ENCODE measurements at regions not wholly inside any gene's neighbourhood (a gene's known extent, or its start where the extent isn't known, plus 50 kb on each side); places are given as distances from the start of the nearest gene placed in this dataset.

DNA sequence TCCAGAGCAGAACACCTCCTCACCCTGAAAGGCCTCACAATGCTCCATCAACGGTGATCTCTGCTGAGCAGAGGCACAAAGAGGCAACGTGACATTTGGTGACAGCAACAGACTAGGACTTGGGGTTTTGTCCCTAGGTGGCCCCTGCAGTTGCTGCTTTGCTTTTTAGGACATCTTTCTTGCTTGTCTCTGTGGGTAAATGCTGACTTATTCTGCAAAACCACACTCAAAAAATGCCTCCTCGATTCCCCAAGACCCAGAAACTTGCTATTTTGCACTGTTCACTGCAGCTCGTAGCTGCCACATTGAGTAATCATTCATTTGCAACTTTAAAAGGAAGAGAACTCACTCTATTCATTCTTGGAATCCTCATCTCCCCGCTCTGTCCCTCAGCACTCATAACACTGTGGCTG is 209.9 kb downstream of the LY86 start:
- TF ChIP-seq, protein P1, sequence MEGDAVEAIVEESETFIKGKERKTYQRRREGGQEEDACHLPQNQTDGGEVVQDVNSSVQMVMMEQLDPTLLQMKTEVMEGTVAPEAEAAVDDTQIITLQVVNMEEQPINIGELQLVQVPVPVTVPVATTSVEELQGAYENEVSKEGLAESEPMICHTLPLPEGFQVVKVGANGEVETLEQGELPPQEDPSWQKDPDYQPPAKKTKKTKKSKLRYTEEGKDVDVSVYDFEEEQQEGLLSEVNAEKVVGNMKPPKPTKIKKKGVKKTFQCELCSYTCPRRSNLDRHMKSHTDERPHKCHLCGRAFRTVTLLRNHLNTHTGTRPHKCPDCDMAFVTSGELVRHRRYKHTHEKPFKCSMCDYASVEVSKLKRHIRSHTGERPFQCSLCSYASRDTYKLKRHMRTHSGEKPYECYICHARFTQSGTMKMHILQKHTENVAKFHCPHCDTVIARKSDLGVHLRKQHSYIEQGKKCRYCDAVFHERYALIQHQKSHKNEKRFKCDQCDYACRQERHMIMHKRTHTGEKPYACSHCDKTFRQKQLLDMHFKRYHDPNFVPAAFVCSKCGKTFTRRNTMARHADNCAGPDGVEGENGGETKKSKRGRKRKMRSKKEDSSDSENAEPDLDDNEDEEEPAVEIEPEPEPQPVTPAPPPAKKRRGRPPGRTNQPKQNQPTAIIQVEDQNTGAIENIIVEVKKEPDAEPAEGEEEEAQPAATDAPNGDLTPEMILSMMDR (IDR thresholded peaks at IDR 0.05; ENCODE audit: low read depth, low read length) = no peak
- no peak for DNase-seq (ENCODE audit: low read depth in 2 of 2)
- no peak overlapping the region for H3K4me3 ChIP-seq (replicated peaks in 1 of 2; ENCODE audit: low read depth in 2 of 2, low read length in 2 of 2)

DNA sequence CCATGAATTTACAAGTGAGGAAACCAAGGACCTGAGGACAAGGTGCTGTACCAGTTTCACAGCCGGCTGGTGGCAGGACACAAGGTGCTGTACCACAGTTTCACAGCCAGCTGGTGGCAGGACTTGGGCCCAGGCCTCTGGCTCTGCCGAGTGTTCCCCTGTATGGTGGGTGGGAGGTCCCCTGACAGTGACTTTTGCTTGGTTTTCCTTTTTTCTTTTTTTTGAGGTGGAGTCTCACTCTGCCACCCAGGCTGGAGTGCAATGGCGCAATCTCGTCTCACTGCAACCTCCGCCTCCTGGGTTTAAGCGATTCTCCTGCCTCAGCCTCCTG is 212.4 kb downstream of the LY86 start:
- H3K4me3 ChIP-seq (replicated peaks in 1 of 2; ENCODE audit: low read depth in 2 of 2, low read length in 2 of 2) = no peak overlapping the region
- TF ChIP-seq, protein P1 (IDR thresholded peaks at IDR 0.05; ENCODE audit: low read depth, low read length) = no peak
- DNase-seq (ENCODE audit: low read depth in 2 of 2) = no peak

DNA sequence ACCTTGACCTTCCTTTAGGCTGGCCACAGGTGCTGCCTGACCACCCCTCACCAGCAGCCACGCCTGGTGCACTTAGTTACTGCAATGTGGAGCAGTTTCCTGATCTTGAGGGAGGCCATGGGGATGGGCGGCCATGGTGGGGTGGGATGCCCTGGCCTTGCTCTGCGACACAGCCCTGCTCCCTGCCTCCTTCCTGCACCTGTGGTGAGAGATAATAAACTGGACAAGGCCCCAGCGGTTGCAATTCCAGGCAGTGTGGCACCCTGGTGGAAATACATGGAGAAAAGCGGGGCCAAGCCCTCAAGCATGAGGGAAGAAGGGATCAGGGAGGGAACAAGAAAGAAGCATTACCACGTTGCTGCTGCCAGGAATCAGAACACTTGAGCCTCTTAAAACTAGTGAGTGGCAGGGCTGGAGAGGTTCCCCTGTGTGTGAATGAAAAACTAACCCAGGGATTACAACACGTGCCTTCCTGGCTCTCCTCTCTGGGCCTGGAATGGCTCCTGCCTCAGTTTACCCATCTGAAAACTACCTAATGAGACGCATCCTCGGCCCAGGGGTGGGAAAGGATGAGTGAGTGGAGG is 213.2 kb downstream of the LY86 start:
- TF ChIP-seq, protein P1 (IDR thresholded peaks at IDR 0.05; ENCODE audit: low read depth, low read length) = no peak
- H3K4me3 ChIP-seq (replicated peaks in 1 of 2; ENCODE audit: low read depth in 2 of 2, low read length in 2 of 2) = no peak overlapping the region
- no peak for DNase-seq (ENCODE audit: low read depth in 2 of 2)

DNA sequence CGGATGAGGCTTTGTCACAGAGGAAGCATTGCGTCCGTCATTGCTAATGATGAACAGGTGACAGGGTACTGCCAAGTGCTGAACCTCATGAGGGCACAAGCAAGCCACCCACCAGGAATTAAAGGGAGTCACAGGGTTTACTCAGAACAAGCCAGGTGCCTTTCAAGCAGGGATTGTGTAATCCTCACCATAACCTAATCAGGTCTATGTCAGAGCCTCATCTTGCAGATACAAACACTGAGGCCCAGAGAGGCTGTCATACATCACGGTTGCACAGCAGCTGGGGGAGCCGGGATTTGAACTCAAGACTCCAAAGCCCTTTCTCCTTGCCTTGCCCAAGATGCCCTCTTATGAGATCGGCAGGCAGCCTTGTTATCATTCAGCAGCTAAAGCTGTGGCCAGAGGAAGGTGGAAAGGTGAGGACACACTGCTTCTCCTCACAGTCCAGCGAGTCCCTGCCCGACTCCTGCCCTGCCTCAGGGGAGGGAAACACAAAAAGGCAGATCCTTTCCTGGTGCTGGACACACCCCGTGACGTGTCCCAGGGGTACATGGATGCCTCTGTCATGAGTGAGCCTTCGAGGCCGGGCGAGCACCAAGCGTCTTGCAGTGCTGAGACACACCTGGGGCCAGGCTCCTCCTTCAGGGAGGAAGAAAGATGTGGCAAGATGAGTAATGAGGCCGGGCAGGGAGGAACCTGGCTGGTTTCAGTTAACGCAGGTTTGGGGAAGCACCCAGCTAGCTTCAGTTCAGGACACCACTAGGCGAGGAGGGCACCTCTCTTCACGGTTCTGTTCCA is 214.9 kb downstream of the LY86 start:
- TF ChIP-seq, protein P1 (IDR thresholded peaks at IDR 0.05; ENCODE audit: low read depth, low read length) = no peak
- no peak overlapping the region for H3K4me3 ChIP-seq (replicated peaks in 1 of 2; ENCODE audit: low read depth in 2 of 2, low read length in 2 of 2)
- DNase-seq (ENCODE audit: low read depth in 2 of 2) = no peak

DNA sequence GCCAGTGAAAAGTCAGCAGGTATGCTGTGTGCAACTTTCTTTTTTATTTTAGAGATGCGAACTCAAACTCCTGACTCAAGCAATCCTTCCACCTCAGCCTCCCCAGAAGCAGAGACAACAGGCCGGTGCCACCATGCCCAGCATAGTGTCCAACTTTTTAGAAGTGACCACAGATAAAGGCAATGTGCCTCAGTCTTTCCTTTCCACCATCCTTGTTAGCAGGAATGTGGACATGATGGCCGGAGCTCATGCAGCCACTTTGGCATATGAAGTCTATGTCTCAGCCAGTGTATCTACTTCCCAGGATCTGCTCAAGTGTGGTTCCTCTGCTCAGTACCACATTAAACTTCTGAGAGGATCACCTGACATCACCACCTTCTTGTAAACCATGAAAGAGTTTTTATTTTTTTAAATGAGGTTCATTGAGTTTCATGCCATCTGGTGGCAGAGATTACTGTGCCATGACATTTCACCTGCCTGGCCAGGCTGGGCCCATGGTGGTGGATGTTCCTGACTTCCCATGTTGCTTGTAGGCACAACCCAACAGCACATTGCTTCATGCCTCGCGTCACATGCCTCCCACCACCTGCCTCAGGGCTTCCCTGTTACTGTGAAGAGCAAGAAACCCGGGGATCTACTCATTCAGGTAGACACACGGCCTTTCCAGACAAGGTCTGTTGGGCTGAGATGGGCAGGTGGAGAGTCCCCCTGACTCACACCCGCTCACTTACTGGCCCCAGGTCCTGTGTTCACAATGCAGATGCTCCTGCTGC is 216.5 kb downstream of the LY86 start:
- TF ChIP-seq, protein P1 (IDR thresholded peaks at IDR 0.05; ENCODE audit: low read depth, low read length) = no peak
- DNase-seq (ENCODE audit: low read depth in 2 of 2) = no peak
- H3K4me3 ChIP-seq (replicated peaks in 1 of 2; ENCODE audit: low read depth in 2 of 2, low read length in 2 of 2) = no peak overlapping the region

DNA sequence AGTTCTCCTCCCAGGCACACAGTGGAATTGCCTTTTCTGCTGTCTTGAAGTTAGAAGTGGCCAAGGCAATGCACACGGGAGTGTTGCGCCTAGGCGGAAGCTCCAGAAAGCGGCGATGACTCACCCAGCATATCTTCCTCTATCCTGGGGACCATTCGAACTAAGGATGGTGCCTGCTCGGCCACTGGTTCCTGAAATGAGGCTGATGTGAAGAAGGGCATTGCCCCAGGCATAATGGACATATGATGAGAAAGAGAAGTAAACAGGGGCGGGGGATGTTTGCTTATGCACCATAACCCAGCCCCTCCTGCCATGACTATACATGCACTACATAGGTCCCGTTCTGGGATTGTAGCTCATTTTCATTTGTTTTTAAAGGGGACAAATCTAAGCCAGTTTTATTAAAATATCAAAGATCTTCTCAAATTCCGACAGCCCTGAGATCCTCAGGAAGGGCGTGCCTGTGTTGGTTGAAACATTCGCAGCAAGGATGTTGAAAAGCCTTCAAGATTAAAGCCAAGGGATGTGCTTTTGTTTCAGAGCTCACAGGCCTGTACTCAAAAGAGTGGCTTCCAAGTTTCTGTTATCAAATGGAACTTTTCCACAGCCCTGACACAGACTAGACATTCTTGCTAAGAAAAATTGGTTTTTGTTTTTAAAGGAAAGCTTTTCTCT is 218.5 kb downstream of the LY86 start:
- TF ChIP-seq, protein P1 (IDR thresholded peaks at IDR 0.05; ENCODE audit: low read depth, low read length) = no peak
- no peak overlapping the region for H3K4me3 ChIP-seq (replicated peaks in 1 of 2; ENCODE audit: low read depth in 2 of 2, low read length in 2 of 2)
- peak in 1 of 2 donors; percentile 35 for DNase-seq (ENCODE audit: low read depth in 2 of 2)
